ENCODE measurements at regions not wholly inside any gene's neighbourhood (a gene's known extent, or its start where the extent isn't known, plus 50 kb on each side); places are given as distances from the start of the nearest gene placed in this dataset.
"Not testable (repeated sequence)": the region's sequence is repeated elsewhere in the genome, so short reads cannot be mapped to it uniquely, and the experiment has no call there.

GRCh38 chr13:37473035-37473434 is 125.5 kb downstream of the POSTN start:
- no peak for DNase-seq

DNA sequence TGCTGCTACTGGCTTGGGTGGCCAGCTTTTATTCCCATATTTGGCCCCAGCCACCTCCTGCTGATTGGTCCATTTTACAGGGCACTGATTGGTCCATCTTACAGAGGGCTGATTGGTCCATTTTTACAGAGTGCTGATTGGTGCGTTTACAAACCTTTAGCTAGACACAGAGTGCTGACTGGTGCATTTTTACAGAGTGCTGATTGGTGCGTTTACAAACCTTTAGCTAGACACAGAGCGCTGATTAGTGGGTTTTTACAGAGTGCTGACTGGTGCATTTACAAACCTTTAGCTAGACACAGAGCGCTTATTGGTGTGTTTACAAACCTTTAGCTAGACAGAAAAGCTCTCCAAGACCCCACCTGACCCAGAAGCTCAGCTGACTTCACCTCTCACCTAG is 126.3 kb downstream of the POSTN start:
- not testable (repeated sequence) for DNase-seq

GRCh38 chr13:37460166-37460565 is 138.4 kb downstream of the POSTN start:
- DNase-seq: no peak

- no peak for DNase-seq
Observed at GRCh38 chr13:37457612-37458011, 141.0 kb downstream of the POSTN start.

DNA sequence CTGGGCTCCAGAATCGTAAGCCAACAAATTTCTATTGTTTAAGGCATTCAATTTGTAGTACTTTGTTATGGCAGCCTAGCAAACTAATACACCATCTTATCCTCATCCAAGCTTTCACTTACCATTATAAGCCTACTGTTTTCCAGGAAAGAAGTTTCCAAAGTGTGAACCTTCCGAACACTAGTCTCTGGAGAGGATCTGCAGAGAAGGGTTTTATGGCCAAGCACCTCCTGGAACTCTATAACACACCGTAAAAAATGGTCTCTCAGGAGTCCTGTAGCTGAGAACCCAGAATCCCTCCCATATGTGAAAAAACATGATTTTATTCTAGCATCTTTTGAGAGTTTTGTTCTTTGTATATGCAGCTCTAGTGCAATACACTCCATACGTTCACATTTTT is 142.1 kb downstream of the POSTN start:
- no peak for DNase-seq

GRCh38 chr13:37456041-37456440 is 142.5 kb downstream of the POSTN start:
- no peak for DNase-seq

DNA sequence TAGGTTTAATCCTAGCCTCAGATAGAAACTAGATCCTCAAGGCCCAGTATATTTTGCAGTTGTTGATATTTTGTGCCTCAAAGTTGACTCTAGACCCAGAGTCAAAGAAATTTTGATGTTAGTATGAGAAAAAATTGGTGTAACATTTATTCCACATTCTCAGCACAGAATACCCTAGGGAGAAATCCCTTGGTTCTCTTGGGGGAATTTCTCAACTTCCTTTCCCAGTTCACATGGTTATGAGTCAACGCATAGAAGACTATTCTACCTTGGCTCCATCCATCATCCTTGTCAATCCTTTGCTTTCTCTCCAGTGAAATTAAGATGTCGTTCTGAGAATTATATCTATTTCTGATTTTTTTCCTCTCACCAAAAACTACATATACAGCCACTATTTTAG is 145.3 kb downstream of the POSTN start:
- no peak for DNase-seq

- DNase-seq: no peak
Observed at GRCh38 chr13:37450276-37450675, 148.3 kb downstream of the POSTN start.

DNA sequence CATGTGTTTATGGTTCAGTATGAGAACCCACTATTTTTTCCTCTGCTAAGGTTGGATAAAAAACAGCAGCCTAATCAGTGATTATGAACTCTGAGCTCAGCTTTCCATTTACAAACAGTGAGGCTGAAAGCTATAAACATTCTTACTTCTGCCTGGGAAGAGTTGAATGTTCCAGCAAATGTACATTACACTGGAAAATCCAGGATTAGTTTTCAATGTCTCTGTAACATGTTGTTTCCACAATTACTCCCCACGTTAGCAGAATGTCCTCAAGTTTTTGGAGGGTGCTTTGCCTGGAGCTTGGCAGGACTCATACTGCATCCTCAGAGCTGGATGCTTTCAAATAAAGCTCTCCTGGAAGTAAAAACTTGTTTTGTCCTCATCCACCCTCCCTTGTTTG is 150.4 kb downstream of the POSTN start:
- DNase-seq: no peak

GRCh38 chr13:37446503-37446902 is 152.1 kb downstream of the POSTN start:
- no peak for DNase-seq

DNA sequence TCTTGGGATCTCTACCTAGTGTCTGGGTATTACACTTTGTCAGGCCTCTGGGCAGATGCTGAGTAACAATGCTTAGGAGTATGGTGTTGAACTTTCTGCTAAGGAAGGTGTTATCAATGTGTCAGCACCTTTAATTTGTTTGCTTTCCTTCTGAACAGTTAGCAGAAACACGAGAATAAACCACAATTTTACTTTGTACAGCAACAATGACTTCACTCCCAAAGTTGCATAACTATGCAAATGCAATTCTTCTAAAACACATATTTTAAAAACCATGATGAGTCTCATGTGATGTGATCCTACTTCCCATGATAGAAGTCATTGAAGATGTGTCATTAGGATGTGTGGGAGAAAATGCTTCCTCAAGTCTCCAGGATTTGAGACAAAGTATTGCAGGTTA is 155.0 kb downstream of the POSTN start:
- no peak for DNase-seq

DNA sequence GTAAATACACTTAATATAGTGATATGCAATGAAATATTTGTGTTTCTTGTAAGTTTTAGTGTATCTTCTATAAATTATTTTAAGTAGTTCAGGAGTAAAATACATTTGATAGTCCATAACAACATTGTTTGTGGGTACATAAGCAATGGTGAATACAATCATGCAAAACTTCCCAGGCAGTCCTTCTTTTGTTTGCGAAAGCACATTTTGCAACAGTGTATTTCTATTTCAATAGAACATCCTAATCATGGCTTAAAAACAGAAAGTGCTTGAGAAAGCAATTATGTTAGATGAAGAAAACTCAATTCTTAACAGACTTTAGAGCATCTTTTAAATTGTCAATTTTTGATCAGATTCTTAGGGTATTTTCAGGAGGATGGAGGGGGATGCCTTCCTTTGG is 155.6 kb downstream of the POSTN start:
- no peak for DNase-seq

GRCh38 chr13:37435881-37436280 is 162.7 kb downstream of the POSTN start:
- no peak for DNase-seq

DNA sequence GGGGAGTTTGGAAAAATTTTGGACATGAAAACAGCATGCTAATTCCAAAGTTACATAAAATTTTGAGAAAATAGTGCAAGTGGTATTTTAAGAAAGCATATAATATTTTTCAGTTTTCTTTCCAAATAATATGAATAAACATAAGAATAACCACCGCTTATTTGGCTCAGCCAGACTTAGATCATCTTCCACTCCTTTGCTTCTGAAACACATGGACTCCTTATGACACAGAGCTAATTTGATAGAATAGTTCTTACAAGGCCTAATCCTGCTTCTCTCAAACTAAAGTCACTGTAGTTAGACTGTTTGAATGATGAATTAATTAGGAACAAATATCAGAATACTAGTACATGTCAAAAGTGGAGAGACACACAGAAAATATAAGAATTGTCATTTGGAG is 165.5 kb downstream of the POSTN start:
- no peak for DNase-seq

DNA sequence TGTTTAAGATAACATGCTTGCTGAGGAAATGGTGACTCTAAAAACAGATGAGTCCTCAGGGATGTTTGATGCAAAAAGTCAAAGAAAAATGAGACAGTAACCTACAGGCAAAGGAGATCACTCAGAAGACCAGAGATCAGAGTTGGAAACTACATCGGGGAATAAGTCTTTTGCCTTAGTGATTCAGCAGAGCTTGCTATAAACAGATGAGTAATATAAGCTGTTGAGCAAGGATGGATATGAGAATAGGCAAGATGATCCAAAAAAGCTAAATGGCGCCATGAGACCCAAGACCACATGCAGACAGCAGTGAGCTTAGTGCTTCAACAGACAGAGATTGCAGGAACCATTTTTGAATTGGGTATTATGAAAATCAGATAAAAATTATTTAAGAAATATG is 168.6 kb downstream of the POSTN start:
- no peak for DNase-seq

- DNase-seq: no peak
Observed at GRCh38 chr13:37427843-37428494, 170.6 kb downstream of the POSTN start.

DNA sequence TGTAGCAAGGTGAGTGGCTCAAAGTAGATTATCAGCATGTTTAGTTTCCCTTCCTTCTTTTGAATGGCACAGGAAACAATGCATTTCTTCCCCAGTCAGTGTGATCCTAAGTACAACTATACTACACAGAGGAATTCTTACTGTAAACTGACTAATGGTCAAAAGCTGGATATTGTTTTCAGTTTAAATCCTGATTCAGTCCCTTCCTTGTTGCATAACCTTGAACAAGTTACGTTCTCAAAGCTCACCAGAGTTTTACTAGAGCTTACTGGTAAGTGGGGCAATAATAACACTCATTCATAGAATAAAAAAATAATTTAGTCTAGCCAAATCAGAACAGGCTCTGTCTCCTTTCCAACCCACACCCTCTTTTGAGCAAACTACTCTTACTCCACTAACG is 180.1 kb downstream of the POSTN start:
- DNase-seq: no peak

DNA sequence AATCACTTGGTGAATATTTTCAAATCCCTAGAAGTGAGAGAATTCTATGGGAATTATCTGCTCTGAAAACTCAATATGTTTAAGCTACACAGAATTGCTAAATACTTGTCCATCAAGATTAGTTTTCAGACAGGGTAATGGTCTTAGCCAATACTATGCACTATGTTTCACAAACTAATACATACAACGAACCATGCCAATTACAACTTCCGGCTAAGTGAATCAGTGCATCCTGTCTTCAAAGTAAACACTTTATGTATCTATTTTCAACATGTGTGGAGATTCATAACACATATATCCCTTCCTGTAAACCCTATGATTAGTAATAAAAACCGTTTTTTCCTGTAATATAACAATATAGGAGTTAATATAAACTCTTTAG is 181.5 kb downstream of the POSTN start:
- DNase-seq: no peak

- DNase-seq: no peak
Observed at GRCh38 chr13:37416291-37417059, 182.1 kb downstream of the POSTN start.

- no peak for DNase-seq
Observed at GRCh38 chr13:37413161-37413560, 185.4 kb downstream of the POSTN start.

- no peak for DNase-seq
Observed at GRCh38 chr13:37412241-37412921, 186.2 kb downstream of the POSTN start.

- DNase-seq: no peak
Observed at GRCh38 chr13:37410316-37410715, 188.3 kb downstream of the POSTN start.

GRCh38 chr13:37409756-37410155 is 188.8 kb downstream of the POSTN start:
- DNase-seq: no peak

- no peak for DNase-seq
Observed at GRCh38 chr13:37407156-37407555, 191.4 kb downstream of the POSTN start.

All from hippocampal formation (tissue), 2 donors.